ENCODE measurements at regions not wholly inside any gene's neighbourhood (a gene's known extent, or its start where the extent isn't known, plus 50 kb on each side); places are given as distances from the start of the nearest gene placed in this dataset.

GRCh38 chr1:104856518-104856917 lies 1106.8 kb downstream of the AMY1C start:
- DNase-seq: no peak

DNA sequence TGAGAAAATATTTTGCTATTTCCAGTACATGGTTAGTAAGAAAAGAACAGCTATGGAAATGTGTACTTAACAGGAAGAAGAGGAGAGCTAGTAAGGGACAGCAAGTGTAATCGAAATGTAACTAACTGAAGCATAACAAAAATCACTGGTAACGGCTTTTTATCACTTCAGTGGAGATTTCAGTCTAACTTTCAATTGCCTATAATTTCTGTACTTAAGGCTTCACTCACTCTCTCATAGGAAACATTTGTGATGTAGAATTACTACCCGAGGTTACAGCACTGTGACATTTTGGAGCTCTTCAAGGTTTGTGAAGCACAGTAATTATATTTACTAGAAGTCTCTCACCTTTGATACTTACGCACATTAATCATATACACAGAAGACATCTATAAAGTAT lies 1119.1 kb downstream of the AMY1C start:
- DNase-seq: no peak

DNA sequence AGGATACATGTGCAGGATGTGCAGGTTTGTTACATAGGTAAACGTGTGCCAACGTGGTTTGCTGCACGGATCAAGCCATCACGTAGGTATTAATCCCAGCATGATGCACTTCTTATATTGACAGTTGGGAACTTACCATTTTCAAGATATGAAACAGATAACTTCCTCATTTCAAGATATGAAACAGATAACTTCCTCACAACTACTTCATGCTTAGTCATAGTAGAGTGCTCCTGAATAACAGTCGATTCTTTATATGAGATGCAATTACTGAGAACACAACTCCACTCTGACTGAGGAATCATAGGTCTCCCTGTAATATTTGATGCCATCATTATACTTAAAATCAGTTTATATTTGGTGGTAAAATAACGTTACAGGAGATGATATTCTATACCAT lies 1124.3 kb downstream of the AMY1C start:
- DNase-seq: no peak

DNA sequence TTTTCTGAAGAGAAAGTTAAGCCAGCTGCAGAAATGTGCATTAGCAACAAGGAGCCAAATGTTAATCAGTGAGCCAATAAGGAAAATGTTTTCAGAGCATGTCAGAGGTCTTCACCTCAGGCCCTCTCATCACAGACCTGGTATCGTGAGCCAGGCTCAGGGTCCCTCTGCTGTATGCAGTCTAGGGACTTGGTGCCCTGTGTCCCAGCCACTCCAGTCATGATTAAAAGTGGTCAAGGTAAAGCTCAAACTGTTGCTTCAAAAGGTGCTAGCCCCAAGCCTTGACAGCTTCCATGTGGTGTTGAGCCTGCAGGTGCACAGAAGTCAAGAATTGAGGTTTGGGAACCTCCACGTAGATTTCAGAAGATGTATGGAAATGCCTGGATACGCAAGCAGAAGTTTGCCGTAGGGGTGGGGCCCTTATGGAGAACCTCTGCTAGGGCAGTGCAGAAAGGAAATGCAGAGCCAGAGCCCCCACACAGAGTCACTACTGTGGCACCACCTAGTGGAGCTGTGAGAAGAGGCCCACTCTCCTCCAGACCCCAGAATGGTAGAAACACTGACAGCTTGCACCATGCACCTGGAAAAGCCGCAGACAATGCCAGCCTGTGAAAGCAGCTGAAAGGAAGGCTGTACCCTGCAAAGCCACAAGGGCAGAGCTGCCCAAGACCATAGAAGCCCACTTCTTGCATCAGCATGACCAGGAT lies 1128.7 kb downstream of the AMY1C start:
- no peak for DNase-seq

- no peak for DNase-seq
Observed at GRCh38 chr1:104884939-104885338, 1135.2 kb downstream of the AMY1C start.

- DNase-seq: no peak
Observed at GRCh38 chr1:104905322-104905721, 1155.6 kb downstream of the AMY1C start.

- DNase-seq: no peak
Observed at GRCh38 chr1:104906141-104906540, 1156.4 kb downstream of the AMY1C start.

DNA sequence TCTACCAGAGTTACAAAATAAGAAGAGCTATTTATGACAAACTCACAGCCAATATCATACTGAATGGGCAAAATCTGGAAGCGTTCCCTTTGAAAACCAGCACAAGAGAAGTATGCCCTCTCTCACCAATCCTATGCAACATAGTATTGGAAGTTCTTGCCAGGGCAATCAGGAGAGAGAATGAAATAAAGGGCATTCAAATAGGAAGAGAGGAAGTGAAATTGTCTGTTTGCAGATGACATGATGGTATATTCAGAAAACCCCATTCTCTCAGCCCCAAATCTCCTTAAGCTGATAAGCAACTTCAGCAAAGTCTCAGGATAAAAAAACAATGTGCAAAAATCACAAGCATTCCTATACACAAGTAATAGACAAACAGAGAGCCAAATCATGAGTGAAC lies 1169.5 kb downstream of the AMY1C start:
- DNase-seq: no peak

DNA sequence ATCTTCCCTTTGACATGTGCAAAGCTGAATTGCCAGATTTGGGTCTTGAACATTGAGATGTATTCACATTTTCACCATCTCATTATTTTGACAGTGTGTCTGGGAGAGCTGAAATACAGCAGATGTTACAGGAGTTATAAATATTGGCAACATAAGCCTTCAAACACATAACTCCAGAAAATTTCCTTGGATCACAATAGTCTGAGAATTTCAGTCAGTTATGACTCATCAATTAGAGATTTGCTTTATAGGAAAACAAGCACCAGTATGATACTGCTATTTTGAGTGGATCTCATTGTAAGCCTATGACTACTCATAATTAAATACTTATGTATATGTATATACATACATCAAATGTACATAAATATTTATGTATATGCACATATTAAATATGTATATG lies 1171.8 kb downstream of the AMY1C start:
- no peak for DNase-seq

GRCh38 chr1:104923075-104923474 lies 1173.4 kb downstream of the AMY1C start:
- no peak for DNase-seq

DNA sequence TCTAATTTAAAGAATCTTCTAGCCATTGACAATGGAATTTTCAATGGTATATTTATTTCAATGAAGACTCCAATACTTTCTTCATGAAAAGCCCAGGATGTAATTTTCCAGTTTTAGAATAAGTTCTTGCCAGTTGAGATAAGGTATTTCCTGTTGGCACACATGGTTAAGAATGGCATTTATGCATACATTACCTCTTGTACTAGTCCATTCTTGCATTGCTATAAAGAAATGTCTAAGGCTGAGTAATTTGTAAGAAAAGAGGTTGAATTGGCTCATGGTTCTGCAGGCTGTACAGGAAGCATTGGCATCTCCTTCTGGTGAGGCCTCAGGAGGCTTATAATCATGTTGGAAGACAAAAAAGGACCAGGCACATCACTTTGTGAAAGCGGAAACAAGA lies 1179.6 kb downstream of the AMY1C start:
- no peak for DNase-seq

DNA sequence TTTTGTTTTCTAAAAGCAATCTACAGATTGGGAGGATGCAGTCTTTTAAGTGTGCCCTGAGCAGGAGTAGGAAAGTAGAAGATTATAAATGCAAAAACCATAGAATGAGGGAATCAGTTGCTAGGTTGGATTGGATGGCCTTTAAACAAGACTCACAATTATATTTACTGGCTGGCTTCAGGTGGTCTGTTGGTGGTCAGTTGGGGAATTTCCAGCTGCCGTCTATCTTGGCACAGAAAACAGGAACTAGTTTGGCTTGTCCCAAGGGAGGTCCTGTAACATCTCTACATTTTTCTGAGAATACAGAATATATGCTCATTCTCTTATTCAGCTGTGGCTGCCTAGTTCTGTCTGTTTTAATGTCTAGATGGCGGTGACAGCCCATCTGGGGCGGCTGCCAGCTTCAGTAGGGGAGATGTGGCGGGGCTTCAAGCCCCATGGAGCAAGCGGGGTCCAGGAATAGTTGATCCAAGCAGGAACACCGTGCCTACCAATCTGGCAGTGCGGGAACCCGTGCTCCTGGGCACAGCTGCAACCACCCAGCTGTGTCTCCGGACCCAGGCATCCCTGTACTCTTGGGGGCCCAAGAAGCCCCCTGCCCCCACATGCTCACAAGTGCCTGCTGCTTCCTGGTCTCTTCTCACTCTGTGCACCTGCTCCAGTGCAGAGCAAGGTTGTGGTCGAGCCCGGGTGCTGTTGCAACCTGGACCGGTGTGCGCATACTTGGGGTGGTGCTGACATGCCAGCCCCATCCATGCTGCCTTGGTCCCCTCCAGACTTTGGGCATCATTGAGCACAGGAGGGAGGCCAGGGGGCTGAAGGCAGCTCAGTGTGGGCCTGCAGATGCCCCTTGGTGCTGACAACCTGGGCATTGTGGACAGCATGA lies 1182.6 kb downstream of the AMY1C start:
- no peak for DNase-seq

DNA sequence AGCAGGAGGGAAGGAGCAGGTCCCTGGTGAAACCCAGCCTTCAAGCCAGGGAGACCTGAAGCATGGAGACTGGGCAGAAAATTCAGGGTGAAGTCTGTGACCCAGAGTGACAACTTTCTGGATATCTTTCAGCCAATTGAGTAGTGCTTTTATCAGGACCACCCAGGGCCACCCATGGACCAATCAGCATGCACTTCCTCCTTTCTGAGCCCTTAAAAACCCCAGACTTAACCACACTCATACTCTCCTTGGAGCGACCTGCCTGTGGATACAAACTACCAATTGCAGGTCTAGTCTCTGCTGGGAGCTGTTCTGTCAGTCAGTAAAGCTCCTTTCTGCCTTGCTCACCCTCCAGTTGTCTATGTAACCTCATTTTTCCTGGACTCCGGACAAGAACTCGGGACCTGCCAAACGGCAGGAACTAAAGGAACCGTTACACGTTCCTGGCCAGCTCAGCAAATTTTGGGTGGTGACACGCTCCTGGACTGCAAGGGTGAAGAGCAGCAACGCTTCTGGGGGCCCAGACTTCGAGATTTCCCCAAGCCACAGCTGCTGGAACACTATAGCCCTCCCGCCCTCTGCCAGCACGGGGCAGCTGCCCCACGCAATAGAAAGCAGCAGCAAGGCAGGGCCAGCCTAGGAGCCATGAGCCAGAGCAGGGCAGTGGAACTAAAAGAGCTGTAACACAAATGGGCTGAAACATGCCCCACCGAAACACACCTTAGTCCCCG lies 1183.4 kb downstream of the AMY1C start:
- no peak for DNase-seq

DNA sequence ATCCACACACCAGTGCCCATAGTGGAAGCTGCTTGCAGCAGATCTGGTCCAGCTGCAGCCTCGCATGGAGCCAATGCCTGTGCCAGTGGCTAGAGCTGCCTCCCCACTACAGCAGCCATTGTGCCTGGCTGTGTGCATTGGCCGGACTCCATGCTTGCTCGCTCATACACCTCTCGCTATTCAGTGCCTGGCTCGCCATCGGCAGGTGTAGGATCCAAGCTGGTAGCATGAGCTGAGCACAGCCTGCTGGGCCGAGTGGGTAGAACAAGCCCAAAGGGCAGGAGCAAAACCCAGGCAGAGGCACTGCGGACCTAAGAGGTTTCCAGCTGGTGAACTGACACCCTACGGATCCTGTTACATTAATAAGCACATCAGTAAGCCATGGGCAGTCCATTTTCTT lies 1184.1 kb downstream of the AMY1C start:
- no peak for DNase-seq

DNA sequence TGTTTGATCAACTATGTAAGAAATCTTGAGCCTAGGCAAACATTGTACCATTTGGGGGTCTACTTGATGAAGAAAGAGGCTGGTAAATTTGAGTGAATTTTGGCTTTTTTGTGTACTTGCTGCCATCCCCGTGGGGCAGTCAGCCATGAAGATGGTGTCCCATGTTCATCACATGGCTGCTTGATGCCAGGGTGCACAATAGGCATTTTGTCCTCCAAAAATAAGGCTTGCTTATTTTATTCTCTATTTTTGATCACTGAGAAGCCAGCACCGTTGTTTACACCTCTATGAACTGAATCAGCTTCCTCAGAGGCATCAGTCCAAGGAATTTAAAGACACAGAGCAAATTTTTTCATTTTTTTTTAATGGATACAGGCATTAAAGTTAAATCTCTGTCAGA lies 1195.7 kb downstream of the AMY1C start:
- DNase-seq: no peak

DNA sequence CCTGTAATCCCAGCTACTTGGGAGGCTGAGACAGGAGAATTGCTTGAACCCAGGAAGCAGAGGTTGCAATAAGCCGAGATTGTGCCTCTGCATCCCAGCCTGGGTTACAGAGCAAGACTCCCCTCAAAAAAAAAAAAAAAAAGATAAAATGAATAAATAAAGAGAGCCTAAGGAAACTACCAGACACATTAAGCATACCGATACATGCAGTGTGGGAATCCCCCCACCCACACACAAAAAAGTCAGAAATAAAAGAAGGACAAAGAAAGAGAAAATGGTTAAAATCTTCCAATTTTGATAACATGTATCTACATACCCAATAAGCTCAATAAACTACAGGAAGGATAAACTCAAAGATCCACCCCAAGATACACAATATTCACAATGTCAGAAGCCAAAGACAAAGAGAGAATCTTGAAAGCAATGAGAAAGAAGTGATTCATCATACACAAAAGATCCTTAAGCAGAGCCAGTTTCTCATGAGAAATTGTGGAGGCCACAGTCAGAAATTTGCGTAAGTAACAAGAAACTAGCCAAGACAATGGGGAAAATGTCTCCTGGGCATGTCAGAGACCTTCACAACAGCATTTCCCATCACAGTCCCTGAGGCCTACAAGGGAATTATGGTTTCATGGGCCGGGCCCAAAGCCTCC lies 1197.0 kb downstream of the AMY1C start:
- DNase-seq: no peak

GRCh38 chr1:104953555-104953954 lies 1203.9 kb downstream of the AMY1C start:
- peak; percentile 67 for DNase-seq

DNA sequence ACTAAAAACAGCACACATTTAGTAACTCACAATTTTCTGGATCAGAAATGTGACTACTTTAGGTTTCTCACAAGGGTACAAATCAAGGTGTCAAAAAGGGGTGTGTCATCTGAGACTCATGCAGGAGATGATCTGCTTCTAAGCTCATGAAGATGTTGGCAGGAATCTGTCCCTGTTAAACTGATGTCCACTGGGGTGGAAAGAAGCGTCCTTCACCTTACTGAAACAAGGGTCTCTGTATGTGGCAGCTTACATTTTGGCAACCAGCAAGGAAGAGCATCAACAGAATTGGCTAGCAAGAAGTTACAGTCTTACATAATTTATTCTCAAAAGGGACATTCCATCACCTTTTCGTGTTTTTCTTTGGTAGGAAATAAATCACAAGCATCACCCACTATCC lies 1223.8 kb downstream of the AMY1C start:
- DNase-seq: no peak

- no peak for DNase-seq
Observed at GRCh38 chr1:104979651-104980050, 1230.0 kb downstream of the AMY1C start.

GRCh38 chr1:104987210-104987609 lies 1237.5 kb downstream of the AMY1C start:
- DNase-seq: no peak

DNA sequence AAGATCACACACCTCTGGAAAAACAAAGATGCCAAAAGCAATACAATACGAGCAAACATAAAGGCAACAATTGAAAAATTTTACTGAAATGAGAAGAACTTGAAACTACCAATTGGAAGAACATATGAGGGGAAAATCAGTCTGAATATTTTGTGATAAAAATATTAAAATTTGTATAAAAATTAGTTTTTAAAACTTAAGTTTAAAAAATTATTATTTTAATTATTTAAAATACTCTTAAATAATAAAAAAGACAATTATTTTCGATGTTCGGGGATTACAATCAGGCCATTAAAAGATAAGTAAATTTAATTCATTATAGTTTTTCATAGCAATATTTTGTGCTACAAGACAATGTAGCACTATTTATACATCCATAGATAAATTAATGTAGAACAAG lies 1239.3 kb downstream of the AMY1C start:
- DNase-seq: no peak

GRCh38 chr1:104991702-104992101 lies 1242.0 kb downstream of the AMY1C start:
- DNase-seq: no peak

DNA sequence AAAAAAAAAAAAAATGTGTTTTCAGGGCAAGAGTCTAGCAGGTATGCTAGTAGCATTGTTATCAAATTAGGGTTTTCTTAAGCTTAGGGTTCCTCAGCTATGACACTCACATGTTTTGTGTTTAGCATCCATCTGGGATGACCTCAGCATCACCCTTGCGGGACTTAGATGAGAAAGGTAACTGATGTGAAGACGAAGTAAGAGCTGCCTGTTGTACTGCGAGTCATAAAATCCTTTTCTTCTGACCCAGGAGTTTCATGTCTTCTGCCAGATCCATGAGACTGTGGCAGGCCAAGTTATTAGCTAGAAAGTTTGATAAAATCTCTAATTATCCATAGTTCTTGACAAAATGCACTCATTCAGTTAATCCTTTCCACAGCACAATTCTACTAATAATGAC lies 1251.1 kb downstream of the AMY1C start:
- DNase-seq: no peak

All from NCI-H526 treated with DMSO at 0.1 percent for 48 hours (cell line).